Calu3 (cell line): ENCODE measurements at regions not wholly inside any gene's neighbourhood (a gene's known extent, or its start where the extent isn't known, plus 50 kb on each side); places are given as distances from the start of the nearest gene placed in this dataset.

Experiments used
- BruUV-seq: library from RNA; stranded (reverse); fragments of 400-500 nt; replicated peaks from 2 replicates; lab custom pipeline; 2021; lab: Mats Ljungman, UMichigan
- CTCF ChIA-PET: fragments of 300-600 bp; sonication (Branson Sonifier 250); formaldehyde crosslinking; loops from one replicate; lab custom pipeline; 2022; ENCODE audit warnings: antibody characterized with exemption; lab: Charles Lee
- DNase-seq: peaks from one replicate; pipeline ENCODE4 v3.0.0; 2022
- H3K27ac Mint-ChIP-seq: one replicate; pipeline ENCODE4 v1.8.0; 2022; ENCODE audit warnings: mixed read lengths; ENCODE audit not compliant: unreplicated experiment
- H3K27me3 Mint-ChIP-seq: one replicate; pipeline ENCODE4 v1.8.0; 2022; ENCODE audit warnings: mixed read lengths; ENCODE audit not compliant: unreplicated experiment
- H3K36me3 Mint-ChIP-seq: one replicate; pipeline ENCODE4 v1.8.0; 2022; ENCODE audit warnings: mild to moderate bottlenecking, moderate library complexity, mixed read lengths; ENCODE audit not compliant: insufficient read depth, unreplicated experiment
- H3K4me1 Mint-ChIP-seq: one replicate; pipeline ENCODE4 v1.8.0; 2022; ENCODE audit warnings: mild to moderate bottlenecking, low read depth, mixed read lengths; ENCODE audit not compliant: unreplicated experiment
- H3K4me3 Mint-ChIP-seq: one replicate; pipeline ENCODE4 v1.8.0; 2022; ENCODE audit warnings: mild to moderate bottlenecking, low read depth, moderate library complexity, mixed read lengths; ENCODE audit not compliant: unreplicated experiment
- H3K9me3 Mint-ChIP-seq: one replicate; pipeline ENCODE4 v1.8.0; 2022; ENCODE audit warnings: low read depth, mixed read lengths; ENCODE audit not compliant: unreplicated experiment
- CTCF ChIP-seq: fragments of 200-600 bp; IDR thresholded peaks from one replicate; pipeline ENCODE4 v1.8.0; 2022; ENCODE audit warnings: antibody characterized with exemption; ENCODE audit not compliant: unreplicated experiment
- intact Hi-C: fragments of 100-400 bp; cut with micrococcal nuclease; formaldehyde crosslinking; loops from one replicate; pipeline ENCODE4 v1.10.0; 2022; ENCODE audit not compliant: unreplicated experiment

DNA sequence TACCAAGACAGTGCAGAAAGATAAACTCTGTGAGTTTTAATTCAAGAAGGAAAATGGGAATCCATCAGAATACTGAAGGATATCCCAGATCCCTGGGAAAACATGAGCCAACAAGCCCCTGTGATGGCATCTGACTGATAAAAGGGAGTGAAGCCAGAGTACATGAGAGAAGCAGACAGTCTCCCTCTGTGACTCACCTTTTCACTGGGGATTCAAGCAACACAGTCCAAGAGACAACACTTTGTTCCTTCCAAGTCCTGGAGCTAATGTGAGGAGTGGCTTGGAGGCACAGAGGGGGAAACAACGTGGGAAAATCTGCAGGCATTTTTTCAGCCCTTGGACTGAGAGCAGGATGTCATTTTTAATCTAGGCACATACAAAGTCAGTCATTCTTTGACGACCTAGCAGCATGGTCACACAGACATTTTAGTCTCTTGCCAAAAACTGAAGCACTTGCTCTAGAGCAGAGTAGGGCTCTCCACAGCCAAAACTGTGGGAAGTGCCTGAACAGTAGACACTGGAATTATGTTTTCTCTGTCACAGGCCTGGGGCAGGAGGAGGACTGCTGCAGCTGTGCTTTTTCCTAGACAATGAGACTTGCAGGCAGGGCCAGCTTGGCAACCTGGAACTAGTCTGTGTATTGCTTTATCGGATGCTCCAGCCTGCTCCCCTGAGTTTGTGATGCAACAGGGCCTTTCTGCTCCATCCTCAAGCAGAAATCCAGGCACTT is 465.0 kb upstream of the GJE1 start:
- H3K9me3 Mint-ChIP-seq: no peaks in the 10 kb centered on the region
- no peak for DNase-seq
- no TSS peak for BruUV-seq
- H3K4me3 Mint-ChIP-seq: no peak overlapping the region
- intact Hi-C loops: no loop called here
- H3K36me3 Mint-ChIP-seq: no peaks in the 10 kb centered on the region
- no peaks in the 10 kb centered on the region for H3K27me3 Mint-ChIP-seq
- no peaks in the 10 kb centered on the region for H3K4me1 Mint-ChIP-seq
- no peak overlapping the region for H3K27ac Mint-ChIP-seq
- TF ChIP-seq CTCF: no peak
- CTCF ChIA-PET: no interaction called here

- Mint-ChIP-seq H3K27ac (no peak overlapping the region), H3K9me3 (no peaks in the 10 kb centered on the region), H3K4me1 (no peaks in the 10 kb centered on the region), H3K4me3 (no peak overlapping the region), H3K27me3 (no peaks in the 10 kb centered on the region), H3K36me3 (no peaks in the 10 kb centered on the region)
- no peak for TF ChIP-seq CTCF
- CTCF ChIA-PET: no interaction called here
- intact Hi-C loops: no loop called here
- no TSS peak for BruUV-seq
- no peak for DNase-seq
These were observed 466.5 kb upstream of the GJE1 start for GRCh38 chr6:141666187-141666586.

DNA sequence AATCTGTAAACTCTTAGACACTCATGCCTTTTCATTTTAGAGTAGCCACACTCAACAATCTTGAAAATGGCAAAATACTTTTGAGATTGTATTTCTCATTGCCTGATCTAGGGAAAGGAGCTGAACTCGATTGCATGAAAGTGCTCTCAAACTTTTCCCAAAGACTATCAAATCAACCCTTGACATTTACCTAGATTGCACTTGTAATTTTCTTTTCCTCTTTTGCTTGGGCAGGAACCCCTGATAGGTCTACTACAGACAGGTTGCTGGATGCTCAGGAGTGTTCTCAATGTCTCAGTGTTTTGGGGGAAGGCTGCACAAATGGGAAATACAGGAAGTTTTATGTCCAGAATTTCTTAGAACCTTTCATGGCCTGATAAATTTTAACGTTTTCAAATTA is 468.0 kb upstream of the GJE1 start:
- Mint-ChIP-seq H3K36me3 (no peaks in the 10 kb centered on the region), H3K4me1 (no peaks in the 10 kb centered on the region), H3K4me3 (no peak overlapping the region), H3K9me3 (no peaks in the 10 kb centered on the region), H3K27ac (no peak overlapping the region), H3K27me3 (no peaks in the 10 kb centered on the region)
- DNase-seq: no peak
- no TSS peak for BruUV-seq
- intact Hi-C loops: no loop called here
- CTCF ChIA-PET: no interaction called here
- no peak for TF ChIP-seq CTCF

DNA sequence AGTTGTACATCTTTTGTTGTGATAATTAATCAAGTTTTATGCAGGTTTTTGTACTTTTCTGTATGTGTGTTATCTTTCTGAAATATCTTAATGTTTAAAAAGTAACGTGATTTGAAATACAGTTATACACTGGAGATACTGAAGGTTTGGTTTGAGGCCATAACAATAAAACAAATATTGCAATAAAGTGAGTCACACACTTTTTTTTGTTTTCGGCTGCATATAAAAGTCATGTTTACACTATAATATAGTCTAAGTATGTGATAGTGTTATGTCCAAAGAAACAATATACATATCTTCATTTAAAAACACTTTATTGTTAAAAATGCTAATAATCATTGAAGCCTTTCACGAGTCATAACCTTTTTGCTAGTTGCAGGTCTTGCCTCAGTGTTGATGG is 473.1 kb upstream of the GJE1 start:
- H3K27me3 Mint-ChIP-seq: no peaks in the 10 kb centered on the region
- DNase-seq: no peak
- no peaks in the 10 kb centered on the region for H3K4me1 Mint-ChIP-seq
- no peak overlapping the region for H3K27ac Mint-ChIP-seq
- no peak overlapping the region for H3K4me3 Mint-ChIP-seq
- H3K36me3 Mint-ChIP-seq: no peaks in the 10 kb centered on the region
- CTCF ChIA-PET: no interaction called here
- intact Hi-C loops: no loop called here
- TF ChIP-seq CTCF: no peak
- H3K9me3 Mint-ChIP-seq: no peaks in the 10 kb centered on the region
- no TSS peak for BruUV-seq
